NOMO-1 (cell line): ENCODE measurements at regions not wholly inside any gene's neighbourhood (a gene's known extent, or its start where the extent isn't known, plus 50 kb on each side); places are given as distances from the start of the nearest gene placed in this dataset.
"Not testable (repeated sequence)": the region's sequence is repeated elsewhere in the genome, so short reads cannot be mapped to it uniquely, and the experiment has no call there.

Source experiments
- DNase-seq, 2 experiments: peaks; one replicate each; lab custom pipeline; 2025; ENCODE audit not compliant: unreplicated experiment in 2 of 2; lab: John Stamatoyannopoulos, UW

DNA sequence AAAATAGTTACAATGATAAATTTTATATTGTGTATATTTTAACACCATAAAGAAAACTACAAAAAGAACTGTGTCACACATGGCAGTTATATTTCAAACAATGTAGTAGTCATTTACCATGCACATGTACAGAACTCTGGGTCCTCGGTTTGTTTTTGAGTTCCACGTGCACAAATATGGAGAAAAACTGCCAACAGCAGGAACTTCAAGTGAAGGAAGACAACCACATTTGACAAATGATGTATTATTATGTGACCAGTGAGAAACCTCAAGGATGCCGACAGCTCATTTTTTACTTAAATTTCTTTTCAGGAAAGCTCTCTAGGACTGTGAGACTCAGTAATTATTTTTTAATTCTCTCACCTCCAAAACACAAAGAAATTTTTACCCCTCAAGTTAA is 244.2 kb upstream of the USP15 start:
- DNase-seq, result no peak

DNA sequence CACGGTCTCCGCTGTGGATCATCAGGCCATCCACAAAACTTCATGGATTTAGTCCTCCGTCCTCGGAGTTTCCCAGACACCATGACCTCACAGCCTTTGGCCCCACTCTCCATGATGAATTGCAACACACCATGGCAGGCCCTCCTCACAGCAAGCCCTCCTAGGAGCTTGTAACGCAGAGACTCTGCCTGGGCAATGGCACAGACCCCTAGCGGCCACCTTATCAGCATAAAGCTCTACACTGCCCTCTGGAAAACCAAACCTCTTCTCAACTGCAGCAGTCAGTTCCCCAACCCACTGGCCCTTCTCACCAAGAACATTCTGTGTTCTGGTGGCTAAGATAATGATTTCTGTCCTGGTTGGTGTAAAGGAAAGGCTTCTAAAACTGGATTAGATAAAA is 238.4 kb upstream of the USP15 start:
- no peak for DNase-seq

DNA sequence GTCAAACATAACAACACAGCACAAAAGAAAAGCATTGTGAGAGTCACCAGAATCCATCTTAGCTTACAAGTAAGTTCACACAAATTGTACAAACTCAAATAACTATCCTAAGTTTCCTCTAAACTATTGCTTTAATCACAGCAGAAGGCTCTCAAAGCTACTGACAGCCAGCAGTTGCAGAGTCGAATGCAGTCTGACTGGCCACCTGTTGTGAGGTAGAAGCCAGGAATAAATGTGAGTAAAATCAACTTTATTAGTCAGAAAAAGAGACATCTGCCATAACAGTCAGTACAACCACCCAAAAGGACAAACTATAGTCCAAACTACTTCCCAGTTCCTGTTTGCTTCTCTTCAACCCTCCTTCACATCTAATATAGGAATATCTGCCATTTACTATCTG is 231.7 kb upstream of the USP15 start:
- no peak for DNase-seq

DNA sequence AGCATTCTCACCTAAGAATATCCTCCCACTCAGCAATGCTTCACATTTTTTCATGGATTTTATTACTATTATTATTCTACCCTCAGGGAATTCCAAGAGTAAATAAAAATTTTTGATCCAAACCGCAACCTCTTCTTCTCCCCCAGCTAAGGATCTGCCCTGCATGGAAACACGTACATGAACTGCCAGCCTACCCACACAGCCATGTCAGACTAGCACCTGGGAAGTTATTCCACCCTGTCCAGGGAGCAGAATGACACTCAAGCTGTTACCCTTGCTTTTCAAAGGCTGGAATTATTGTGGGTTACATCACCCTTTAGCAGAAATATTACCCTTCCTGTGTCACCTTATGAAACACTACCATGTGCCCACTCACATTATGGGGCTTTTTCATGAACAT is 227.3 kb upstream of the USP15 start:
- DNase-seq, result no peak

GRCh38 chr12:62044450-62045135 is 215.6 kb upstream of the USP15 start:
- no peak for DNase-seq

DNA sequence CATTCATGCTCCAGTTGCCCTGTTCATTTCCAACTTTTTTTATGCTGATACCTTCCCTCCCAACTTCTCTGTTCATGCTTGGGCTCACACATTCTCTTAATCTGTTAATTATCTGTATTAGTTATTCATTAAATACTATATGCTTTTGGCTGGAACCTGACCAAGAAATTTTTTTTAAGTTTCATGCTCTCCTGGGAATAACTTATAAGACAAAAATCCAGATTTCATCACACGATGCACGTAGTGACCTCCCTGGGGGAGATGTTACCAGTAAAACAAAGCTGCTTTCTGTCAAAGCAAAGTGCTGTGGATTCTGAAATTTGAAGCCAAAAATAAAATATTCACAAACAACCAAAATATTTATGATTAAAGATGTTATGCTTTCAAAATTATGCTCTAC is 215.0 kb upstream of the USP15 start:
- DNase-seq, result no peak

GRCh38 chr12:62050785-62051184 is 209.4 kb upstream of the USP15 start:
- no peak for DNase-seq

DNA sequence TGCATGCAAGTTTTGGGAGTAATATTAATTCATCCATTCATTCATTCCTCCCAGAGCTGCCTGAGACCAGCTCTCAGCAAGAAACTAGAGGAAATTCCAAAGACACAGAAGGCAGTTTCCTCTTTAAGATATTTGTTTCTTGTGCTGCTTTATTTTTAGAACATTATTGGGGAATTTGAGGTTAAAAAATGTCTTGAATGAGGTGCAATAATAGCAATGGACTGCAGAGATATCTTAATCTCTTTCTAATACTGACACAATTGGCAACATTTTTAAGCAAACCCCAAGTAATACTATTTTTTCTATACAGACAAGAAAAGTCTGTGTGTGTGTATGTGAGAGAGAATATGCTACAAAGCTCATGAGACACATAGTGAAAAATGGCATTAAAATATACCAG is 190.2 kb upstream of the USP15 start:
- no peak for DNase-seq

- not testable (repeated sequence) for DNase-seq
Observed at GRCh38 chr12:62073236-62073635, 187.0 kb upstream of the USP15 start.

DNA sequence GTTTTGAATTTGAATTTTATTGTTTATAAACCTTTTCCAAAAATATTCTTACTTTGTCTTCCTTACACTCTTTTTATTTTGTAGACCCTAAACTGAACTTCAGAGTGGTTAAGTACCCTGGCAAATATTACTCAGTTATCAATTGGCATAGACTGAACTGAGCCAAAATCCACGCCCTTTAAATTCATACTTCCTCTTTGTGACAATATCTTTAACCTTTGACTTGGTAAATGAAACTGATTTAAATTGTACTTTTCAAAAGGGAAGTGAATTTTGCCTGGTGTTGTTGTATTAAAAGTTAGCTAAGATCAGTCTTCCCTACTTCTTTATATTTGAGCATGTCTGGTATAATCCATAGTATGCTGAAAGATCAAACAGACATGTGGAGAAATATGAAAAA is 184.3 kb upstream of the USP15 start:
- peak; percentile 21 to 72 for DNase-seq

DNA sequence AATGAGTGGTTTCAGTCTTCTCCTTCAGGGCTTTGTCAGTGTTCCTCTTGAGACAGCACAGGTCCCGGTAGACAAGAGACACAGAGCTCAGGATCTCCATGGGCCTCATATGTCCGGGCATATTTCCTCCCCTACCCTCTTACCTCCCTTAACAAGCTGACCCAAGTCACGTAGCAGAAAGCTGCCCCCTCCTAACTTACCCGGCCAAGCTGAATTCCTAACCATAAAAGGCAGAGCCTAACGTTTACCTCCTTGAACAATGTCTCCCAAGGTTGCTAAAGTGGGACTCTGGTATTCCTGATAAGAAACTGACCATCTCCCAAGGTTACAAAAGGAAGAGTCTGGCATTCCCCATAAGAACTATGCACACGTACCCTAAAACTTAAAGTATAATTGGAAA is 182.2 kb upstream of the USP15 start:
- DNase-seq, result no peak

GRCh38 chr12:62082448-62082847 is 177.8 kb upstream of the USP15 start:
- no peak for DNase-seq

DNA sequence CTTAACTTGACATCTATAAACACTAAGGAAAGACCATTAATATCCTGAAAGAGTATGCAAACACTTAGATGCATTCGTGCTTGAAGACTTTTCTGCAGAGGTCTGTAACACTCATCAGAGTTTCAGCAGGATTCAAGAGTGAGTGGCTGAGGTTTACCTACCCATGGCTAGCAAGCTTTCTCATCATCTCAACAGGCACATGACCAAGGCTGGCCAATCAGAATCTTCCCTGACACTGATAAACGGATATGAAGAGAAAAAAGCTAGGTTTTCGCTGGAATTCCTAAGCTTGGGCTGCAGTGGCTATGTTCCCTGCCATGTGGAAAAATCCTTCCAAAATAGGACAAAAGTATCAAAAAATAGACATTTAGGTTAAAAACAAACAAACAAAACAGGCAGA is 162.1 kb upstream of the USP15 start:
- no peak for DNase-seq

GRCh38 chr12:62103748-62104147 is 156.5 kb upstream of the USP15 start:
- DNase-seq, result no peak

DNA sequence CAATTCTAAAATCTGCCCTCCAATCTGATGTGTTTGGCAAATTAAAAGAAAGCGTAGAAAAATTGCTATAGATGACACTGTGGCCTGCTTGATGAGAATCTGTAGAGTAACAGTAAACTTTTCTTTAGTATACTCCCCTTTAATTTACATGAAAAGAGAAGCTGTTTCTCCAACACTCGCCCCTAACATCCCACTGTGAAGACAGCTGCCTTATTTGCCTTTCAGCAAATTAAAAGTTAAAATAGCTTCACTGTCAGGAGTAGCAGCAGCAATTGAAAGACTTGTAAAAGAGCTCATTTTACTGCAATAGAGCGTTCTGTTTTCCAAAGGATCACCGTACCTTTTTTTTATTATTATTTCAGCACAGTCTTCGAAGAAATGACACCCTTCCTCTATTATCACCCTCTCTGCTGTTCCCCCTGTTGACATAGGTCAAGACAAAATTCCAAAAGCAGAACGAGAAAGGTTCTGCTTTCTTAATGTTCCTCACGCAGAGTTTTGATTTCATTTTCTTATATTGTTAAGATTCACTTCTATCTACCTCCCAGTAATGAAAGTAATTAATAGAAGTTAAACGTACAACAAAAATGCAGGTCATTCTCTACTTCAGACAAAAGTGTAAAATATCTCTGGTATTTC is 153.5 kb upstream of the USP15 start:
- DNase-seq, result no peak

DNA sequence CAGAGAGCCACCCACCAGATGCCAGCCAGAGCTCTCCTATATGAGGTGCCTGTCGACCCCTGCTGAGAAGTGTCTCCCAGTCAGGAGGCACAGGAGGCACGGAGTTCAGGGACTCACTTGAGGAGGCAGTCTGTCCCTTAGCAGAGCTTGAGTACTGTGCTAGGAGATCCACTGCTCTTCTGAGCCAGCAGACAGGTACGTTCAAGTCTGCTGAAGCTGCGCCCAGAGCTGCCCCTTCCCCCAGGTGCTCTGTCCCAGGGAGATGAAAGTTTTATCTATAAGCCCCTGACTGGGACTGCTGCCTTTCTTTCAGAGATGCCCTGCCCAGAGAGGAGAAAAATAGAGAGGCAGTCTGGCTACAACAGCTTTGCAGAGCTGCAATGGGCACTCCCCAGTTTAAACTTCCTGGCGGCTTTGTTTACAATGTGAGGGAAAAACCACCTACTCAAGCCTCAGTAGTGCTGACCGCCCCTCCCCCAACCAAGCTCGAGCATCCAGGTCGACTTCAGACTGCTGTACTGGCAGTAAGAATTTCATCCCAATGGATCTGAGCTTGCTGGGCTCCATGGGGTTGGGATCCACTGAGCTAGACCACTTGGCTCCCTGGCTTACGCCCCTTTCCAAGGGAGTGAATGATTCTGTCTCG is 146.7 kb upstream of the USP15 start:
- DNase-seq, result no peak

DNA sequence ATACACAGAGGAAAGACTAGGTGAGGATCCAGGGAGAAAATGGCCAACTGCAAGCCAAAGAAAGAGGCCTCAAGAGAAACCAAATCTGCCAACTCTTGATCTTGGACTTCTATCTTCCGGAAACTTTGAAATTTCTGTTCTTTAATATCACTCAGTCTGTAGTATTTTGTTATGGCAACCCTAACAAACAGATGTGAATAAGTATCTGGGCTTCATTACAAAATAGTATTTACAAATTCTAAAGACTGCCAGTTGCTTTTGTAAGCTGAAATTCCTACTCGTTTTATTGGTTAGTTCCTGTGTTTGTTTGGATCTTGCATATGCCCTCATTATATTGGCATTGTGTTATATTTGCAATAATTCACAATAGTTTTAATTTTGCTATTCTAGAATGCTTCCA is 143.2 kb upstream of the USP15 start:
- no peak for DNase-seq

GRCh38 chr12:62123721-62124203 is 136.4 kb upstream of the USP15 start:
- peak; percentile 1 to 52 for DNase-seq

DNA sequence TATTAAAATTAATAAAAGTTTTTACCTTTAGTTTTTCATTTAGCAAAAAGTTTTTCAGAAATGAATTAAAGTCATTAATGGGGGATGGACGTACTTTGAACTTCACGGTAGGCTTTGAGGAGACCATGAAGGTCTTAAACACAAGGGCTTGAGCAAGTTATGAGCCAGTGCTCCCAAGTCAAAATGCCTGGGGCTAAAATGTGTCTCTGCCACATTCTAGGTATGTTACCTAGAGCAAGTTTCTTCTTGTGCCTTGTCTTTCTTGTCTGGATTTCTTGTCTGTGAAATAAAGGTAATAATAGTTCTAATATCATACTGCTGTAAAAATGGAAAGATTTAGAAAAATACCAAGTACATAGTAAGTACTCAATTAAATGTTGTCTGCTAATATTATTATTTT is 132.7 kb upstream of the USP15 start:
- no peak for DNase-seq

DNA sequence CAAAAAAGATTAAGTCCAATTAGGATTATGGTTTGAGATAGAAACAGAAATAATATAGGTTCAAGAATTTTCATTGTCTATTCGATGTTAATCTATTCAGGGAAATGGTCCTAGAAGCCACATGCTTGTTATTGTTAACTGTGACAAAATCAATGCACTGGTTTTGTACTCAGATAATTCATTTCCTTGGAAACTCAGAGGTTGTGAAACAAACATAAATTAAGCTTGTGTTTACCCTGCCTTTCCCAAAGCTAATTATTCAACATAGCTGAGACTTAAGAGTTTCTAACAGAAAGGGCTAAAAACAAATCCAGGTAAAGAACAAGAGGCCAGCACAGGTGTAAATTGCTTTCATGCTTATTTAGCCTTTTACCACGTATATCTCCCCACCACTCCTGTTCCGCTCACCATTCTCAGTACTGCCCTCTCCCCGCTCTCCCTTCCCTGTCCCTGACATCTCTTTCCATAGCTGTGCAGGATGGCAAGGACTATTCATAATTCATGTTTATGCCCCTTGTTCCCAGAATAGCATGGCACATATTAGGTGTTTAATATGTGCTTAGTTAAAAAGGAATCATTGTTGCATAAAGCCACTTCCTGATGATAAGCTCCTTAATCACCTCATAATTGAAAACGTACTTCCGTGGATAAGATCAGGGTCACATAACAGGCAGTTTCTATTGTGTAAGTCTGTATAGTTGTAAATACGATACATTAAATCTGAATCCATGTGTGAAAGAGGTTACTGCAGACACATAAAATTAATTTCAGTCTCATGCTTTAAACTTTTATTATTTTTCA is 131.8 kb upstream of the USP15 start:
- DNase-seq, result no peak

GRCh38 chr12:62129291-62129690 is 130.9 kb upstream of the USP15 start:
- no peak for DNase-seq
